PC-3 (cell line): ENCODE measurements at regions not wholly inside any gene's neighbourhood (a gene's known extent, or its start where the extent isn't known, plus 50 kb on each side); places are given as distances from the start of the nearest gene placed in this dataset.

ENCODE experiments used
- CTCF ChIP-seq: fragments of 300-600 bp; sonication (generic); conservative IDR thresholded peaks from 2 replicates; pipeline ENCODE4 v1.5.1; 2017; ENCODE audit warnings: antibody characterized with exemption, low read depth, mild to moderate bottlenecking, low read length
- EZH2 ChIP-seq: fragments of 300-600 bp; sonication (generic); IDR thresholded peaks from one replicate; pipeline ENCODE4 v1.6.1; 2017; ENCODE audit warnings: antibody characterized with exemption, mild to moderate bottlenecking, low read length; ENCODE audit not compliant: unreplicated experiment

GRCh38 chr18:2390158-2390557, 181.1 kb downstream of the METTL4 start:
- TF ChIP-seq CTCF (no peak), EZH2 (no peak)
